ENCODE measurements at regions not wholly inside any gene's neighbourhood (a gene's known extent, or its start where the extent isn't known, plus 50 kb on each side); places are given as distances from the start of the nearest gene placed in this dataset.
"Not testable (repeated sequence)": the region's sequence is repeated elsewhere in the genome, so short reads cannot be mapped to it uniquely, and the experiment has no call there.

DNA sequence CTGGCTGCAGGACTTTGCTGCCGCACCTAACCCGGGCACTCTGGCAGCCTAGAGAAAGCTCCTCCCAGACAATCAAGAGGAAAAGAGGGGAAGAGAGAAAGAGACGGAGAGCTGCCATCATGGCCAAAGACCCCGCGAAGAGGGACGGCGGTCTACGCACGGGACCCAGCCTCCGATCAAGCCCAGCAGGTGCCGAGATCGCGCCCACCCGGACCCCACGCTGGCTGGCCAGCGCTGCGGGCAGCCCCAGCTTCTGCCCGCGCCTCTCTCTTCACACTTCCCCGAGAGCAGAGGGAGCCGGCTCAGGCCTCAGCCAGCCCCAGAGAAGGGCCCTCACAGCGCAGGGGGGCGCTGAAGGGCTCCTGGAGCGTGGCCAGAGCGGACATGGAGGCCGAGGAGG is 413.5 kb upstream of the POTED start:
- H3K4me3 ChIP-seq; intact Hi-C loops (cut with DNase I); H3K27me3 ChIP-seq; H3K36me3 ChIP-seq; H3K9me3 ChIP-seq; ATAC-seq; H3K4me1 ChIP-seq; H3K27ac ChIP-seq: not testable (repeated sequence)
- DNase-seq = peak in 1 of 4 donors; percentile 42

- intact Hi-C loops (cut with DNase I); H3K27ac ChIP-seq; DNase-seq; H3K36me3 ChIP-seq; H3K27me3 ChIP-seq; ATAC-seq; H3K4me3 ChIP-seq; H3K4me1 ChIP-seq; H3K9me3 ChIP-seq: not testable (repeated sequence)
Measured at GRCh38 chr21:13205380-13205779, 404.2 kb upstream of the POTED start.

All from left lung (tissue), 4 donors.